ENCODE measurements at regions not wholly inside any gene's neighbourhood (a gene's known extent, or its start where the extent isn't known, plus 50 kb on each side); places are given as distances from the start of the nearest gene placed in this dataset.

DNA sequence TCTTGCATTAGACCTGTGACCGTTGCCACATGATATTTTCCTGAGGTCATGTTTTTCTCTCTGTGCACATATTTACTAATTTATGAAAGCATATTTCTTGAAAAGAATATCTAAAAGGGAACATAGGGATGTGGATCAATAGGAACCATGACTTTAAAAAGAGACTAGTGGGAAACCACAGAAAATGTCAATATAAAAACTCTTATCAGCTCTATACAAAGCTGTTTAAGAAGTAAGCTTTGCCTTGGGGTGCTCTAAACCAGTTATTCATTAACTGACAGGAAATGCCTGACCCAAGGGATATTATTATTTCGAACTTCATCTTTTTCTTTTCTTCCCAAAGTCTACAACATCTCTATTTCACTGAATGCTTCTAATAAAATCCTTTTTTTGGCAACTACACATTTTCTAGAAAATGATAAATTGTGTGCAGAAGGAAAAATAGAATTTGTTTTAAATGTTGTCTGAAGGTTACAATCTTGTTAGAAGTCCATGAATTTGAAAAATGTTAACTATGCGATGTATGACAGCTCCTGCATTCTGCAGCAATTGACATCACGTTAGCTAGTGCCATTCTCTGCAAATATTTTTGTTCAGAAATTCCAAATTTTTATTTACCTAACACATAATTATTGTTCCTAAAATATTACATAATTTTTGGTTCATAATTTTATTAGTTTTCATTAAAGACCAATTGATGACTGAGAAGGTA lies 345.0 kb downstream of the SLC16A7 start:
- H3K36me3 ChIP-seq (ENCODE audit: control insufficient read depth, insufficient read depth, low read length) = no peaks in the 10 kb centered on the region
- no peak overlapping the region for H3K27ac ChIP-seq
- no peak overlapping the region for H2AFZ ChIP-seq
- H3K27me3 ChIP-seq (ENCODE audit: control insufficient read depth, insufficient read depth, low read length) = no peaks in the 10 kb centered on the region
- no peaks in the 10 kb centered on the region for H3K9me3 ChIP-seq (ENCODE audit: control insufficient read depth, low read length)
- H3K79me2 ChIP-seq = no peaks in the 10 kb centered on the region
- H3K4me3 ChIP-seq (ENCODE audit: low read depth, low read length) = no peak overlapping the region
- TF ChIP-seq, protein P1, sequence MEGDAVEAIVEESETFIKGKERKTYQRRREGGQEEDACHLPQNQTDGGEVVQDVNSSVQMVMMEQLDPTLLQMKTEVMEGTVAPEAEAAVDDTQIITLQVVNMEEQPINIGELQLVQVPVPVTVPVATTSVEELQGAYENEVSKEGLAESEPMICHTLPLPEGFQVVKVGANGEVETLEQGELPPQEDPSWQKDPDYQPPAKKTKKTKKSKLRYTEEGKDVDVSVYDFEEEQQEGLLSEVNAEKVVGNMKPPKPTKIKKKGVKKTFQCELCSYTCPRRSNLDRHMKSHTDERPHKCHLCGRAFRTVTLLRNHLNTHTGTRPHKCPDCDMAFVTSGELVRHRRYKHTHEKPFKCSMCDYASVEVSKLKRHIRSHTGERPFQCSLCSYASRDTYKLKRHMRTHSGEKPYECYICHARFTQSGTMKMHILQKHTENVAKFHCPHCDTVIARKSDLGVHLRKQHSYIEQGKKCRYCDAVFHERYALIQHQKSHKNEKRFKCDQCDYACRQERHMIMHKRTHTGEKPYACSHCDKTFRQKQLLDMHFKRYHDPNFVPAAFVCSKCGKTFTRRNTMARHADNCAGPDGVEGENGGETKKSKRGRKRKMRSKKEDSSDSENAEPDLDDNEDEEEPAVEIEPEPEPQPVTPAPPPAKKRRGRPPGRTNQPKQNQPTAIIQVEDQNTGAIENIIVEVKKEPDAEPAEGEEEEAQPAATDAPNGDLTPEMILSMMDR (IDR thresholded peaks at IDR 0.05) = no peak
- H3K4me1 ChIP-seq = no peaks in the 10 kb centered on the region
- H3K4me2 ChIP-seq (ENCODE audit: low read length) = no peak overlapping the region
- H3K9ac ChIP-seq = no peak overlapping the region

- H2AFZ ChIP-seq = no peak overlapping the region
- no peak overlapping the region for H3K27ac ChIP-seq
- no peak overlapping the region for H3K4me3 ChIP-seq (ENCODE audit: low read depth, low read length)
- no peaks in the 10 kb centered on the region for H3K27me3 ChIP-seq (ENCODE audit: control insufficient read depth, insufficient read depth, low read length)
- no peaks in the 10 kb centered on the region for H3K79me2 ChIP-seq
- no peak overlapping the region for H3K4me2 ChIP-seq (ENCODE audit: low read length)
- TF ChIP-seq, protein P1 (IDR thresholded peaks at IDR 0.05) = no peak
- H3K36me3 ChIP-seq (ENCODE audit: control insufficient read depth, insufficient read depth, low read length) = no peaks in the 10 kb centered on the region
- H3K9ac ChIP-seq = no peak overlapping the region
- H3K9me3 ChIP-seq (ENCODE audit: control insufficient read depth, low read length) = no peaks in the 10 kb centered on the region
- H3K4me1 ChIP-seq = no peaks in the 10 kb centered on the region
Observed at GRCh38 chr12:59941461-59941860, 345.6 kb downstream of the SLC16A7 start.

GRCh38 chr12:59944177-59944576 lies 348.3 kb downstream of the SLC16A7 start:
- Histone ChIP-seq H3K79me2 (no peaks in the 10 kb centered on the region), H3K27me3 (ENCODE audit: control insufficient read depth, insufficient read depth, low read length) (no peaks in the 10 kb centered on the region), H3K4me1 (no peaks in the 10 kb centered on the region), H3K4me3 (ENCODE audit: low read depth, low read length) (no peak overlapping the region), H3K9me3 (ENCODE audit: control insufficient read depth, low read length) (no peaks in the 10 kb centered on the region), H3K9ac (no peak overlapping the region), H2AFZ (no peak overlapping the region), H3K36me3 (ENCODE audit: control insufficient read depth, insufficient read depth, low read length) (no peaks in the 10 kb centered on the region), H3K4me2 (ENCODE audit: low read length) (no peak overlapping the region), H3K27ac (no peak overlapping the region)
- TF ChIP-seq, protein P1 (IDR thresholded peaks at IDR 0.05) = no peak

DNA sequence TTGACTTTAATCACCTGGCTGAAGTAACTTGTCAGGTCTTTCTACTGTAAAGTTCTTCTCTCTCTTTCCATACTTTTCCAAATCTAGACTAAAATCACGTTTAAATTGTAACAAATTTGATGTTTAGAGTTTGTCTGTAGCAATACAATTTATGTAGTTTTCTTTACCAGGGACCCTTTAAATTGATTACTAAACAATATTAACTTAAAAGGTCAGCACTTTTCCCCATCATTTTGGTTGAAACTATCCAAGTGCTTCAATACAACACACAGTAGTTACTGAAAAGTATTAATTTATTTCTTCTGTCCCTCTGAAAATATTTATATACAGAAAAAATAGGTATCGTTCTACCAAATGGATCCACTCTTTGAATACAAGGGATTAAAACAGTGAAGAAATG lies 350.8 kb downstream of the SLC16A7 start:
- TF ChIP-seq, protein P1 (IDR thresholded peaks at IDR 0.05) = no peak
- no peak overlapping the region for H3K27ac ChIP-seq
- H3K4me1 ChIP-seq = no peaks in the 10 kb centered on the region
- H3K27me3 ChIP-seq (ENCODE audit: control insufficient read depth, insufficient read depth, low read length) = no peaks in the 10 kb centered on the region
- no peak overlapping the region for H3K4me3 ChIP-seq (ENCODE audit: low read depth, low read length)
- H3K79me2 ChIP-seq = no peaks in the 10 kb centered on the region
- no peaks in the 10 kb centered on the region for H3K36me3 ChIP-seq (ENCODE audit: control insufficient read depth, insufficient read depth, low read length)
- H3K9me3 ChIP-seq (ENCODE audit: control insufficient read depth, low read length) = no peaks in the 10 kb centered on the region
- H3K9ac ChIP-seq = no peak overlapping the region
- H2AFZ ChIP-seq = no peak overlapping the region
- H3K4me2 ChIP-seq (ENCODE audit: low read length) = no peak overlapping the region

DNA sequence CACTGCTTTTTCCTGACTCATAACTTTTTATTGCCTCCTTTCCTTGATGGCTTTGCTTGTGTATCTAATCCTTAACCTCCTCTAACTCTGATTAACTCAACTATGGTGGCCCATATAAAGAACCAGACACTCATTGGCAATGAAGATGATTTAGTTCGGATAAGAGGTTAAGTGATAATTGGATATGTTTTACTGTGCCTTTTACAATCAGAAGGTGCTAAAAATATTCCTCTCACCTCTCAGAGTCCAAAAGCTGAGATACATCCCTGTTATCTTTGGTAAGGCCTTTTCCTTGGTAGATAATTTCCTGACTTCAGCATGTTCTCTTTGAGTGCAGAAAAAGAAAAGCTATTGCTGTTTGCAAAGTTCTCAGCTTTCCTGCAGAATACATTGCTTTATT lies 367.7 kb downstream of the SLC16A7 start:
- TF ChIP-seq, protein P1 (IDR thresholded peaks at IDR 0.05) = no peak
- Histone ChIP-seq H3K4me2 (ENCODE audit: low read length) (no peak overlapping the region), H2AFZ (no peak overlapping the region), H3K9ac (no peak overlapping the region), H3K4me1 (no peaks in the 10 kb centered on the region), H3K4me3 (ENCODE audit: low read depth, low read length) (no peak overlapping the region), H3K9me3 (ENCODE audit: control insufficient read depth, low read length) (no peaks in the 10 kb centered on the region), H3K27ac (no peak overlapping the region), H3K36me3 (ENCODE audit: control insufficient read depth, insufficient read depth, low read length) (no peaks in the 10 kb centered on the region), H3K27me3 (ENCODE audit: control insufficient read depth, insufficient read depth, low read length) (no peaks in the 10 kb centered on the region), H3K79me2 (no peaks in the 10 kb centered on the region)
